ENCODE measurements at regions not wholly inside any gene's neighbourhood (a gene's known extent, or its start where the extent isn't known, plus 50 kb on each side); places are given as distances from the start of the nearest gene placed in this dataset.

GRCh38 chr6:120894077-120894476 lies 440.2 kb downstream of the TBC1D32 start:
- Histone ChIP-seq H3K4me3 (ENCODE audit: low read length) (no peak overlapping the region), H3K27ac (ENCODE audit: low read length) (no peak overlapping the region), H4K20me1 (ENCODE audit: insufficient read depth, low read length) (no peaks in the 10 kb centered on the region), H3K27me3 (ENCODE audit: low read depth, low read length) (no peaks in the 10 kb centered on the region), H3K9me3 (ENCODE audit: insufficient read depth, low read length) (no peaks in the 10 kb centered on the region), H3K4me1 (ENCODE audit: low read length) (peaks cover 7% of the 10 kb centered on the region), H2AFZ (ENCODE audit: low read depth, low read length) (no peak overlapping the region; the same call in 1 of the 2 replicates), H3K36me3 (replicated peaks; ENCODE audit: low read depth, low read length) (no peaks in the 10 kb centered on the region), H3K79me2 (ENCODE audit: low read length) (no peaks in the 10 kb centered on the region), H3K4me2 (ENCODE audit: low read length) (no peak overlapping the region; the same call in 1 of the 2 replicates), H3K9ac (ENCODE audit: low read length) (no peak overlapping the region)
- no peak for TF ChIP-seq EZH2phosphoT487 (IDR thresholded peaks at IDR 0.05; ENCODE audit: low read depth)
- TF ChIP-seq, protein P1, sequence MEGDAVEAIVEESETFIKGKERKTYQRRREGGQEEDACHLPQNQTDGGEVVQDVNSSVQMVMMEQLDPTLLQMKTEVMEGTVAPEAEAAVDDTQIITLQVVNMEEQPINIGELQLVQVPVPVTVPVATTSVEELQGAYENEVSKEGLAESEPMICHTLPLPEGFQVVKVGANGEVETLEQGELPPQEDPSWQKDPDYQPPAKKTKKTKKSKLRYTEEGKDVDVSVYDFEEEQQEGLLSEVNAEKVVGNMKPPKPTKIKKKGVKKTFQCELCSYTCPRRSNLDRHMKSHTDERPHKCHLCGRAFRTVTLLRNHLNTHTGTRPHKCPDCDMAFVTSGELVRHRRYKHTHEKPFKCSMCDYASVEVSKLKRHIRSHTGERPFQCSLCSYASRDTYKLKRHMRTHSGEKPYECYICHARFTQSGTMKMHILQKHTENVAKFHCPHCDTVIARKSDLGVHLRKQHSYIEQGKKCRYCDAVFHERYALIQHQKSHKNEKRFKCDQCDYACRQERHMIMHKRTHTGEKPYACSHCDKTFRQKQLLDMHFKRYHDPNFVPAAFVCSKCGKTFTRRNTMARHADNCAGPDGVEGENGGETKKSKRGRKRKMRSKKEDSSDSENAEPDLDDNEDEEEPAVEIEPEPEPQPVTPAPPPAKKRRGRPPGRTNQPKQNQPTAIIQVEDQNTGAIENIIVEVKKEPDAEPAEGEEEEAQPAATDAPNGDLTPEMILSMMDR (IDR thresholded peaks at IDR 0.05; ENCODE audit: low read depth, low read length) = no peak

- Histone ChIP-seq H3K9me3 (ENCODE audit: insufficient read depth, low read length) (no peaks in the 10 kb centered on the region), H3K79me2 (ENCODE audit: low read length) (no peaks in the 10 kb centered on the region), H3K4me3 (ENCODE audit: low read length) (no peak overlapping the region), H3K27ac (ENCODE audit: low read length) (no peak overlapping the region), H3K9ac (ENCODE audit: low read length) (no peak overlapping the region), H2AFZ (ENCODE audit: low read depth, low read length) (no peak overlapping the region), H3K4me1 (ENCODE audit: low read length) (peaks cover 18% of the 10 kb centered on the region), H4K20me1 (ENCODE audit: insufficient read depth, low read length) (no peaks in the 10 kb centered on the region), H3K27me3 (ENCODE audit: low read depth, low read length) (no peaks in the 10 kb centered on the region), H3K36me3 (replicated peaks; ENCODE audit: low read depth, low read length) (no peaks in the 10 kb centered on the region), H3K4me2 (ENCODE audit: low read length) (peak overlapping the region; percentile 54)
- TF ChIP-seq EZH2phosphoT487 (IDR thresholded peaks at IDR 0.05; ENCODE audit: low read depth) = no peak
- TF ChIP-seq, protein P1 (IDR thresholded peaks at IDR 0.05; ENCODE audit: low read depth, low read length) = no peak
These were observed 457.3 kb downstream of the TBC1D32 start for GRCh38 chr6:120876931-120877330.

DNA sequence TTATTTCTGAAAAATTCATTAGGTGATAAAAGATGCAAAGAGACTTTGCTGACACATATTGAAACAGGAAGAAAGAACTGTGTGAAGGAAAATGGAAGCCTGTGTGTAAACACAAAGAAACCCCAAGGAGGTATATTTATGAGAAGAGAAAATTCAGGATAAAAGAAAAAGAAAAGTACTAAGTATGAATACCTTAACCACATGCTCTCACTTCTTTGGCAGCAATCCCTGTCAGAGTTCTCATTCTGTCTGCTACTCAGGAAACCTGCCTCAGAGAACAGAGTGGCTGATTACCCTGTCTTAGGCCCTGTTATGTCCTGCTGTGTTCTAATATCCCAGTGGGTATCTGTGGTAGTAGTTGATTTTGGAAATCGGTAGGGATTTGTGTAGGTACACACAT lies 457.9 kb downstream of the TBC1D32 start:
- Histone ChIP-seq H3K9me3 (ENCODE audit: insufficient read depth, low read length) (no peaks in the 10 kb centered on the region), H3K9ac (ENCODE audit: low read length) (no peak overlapping the region), H2AFZ (ENCODE audit: low read depth, low read length) (no peak overlapping the region), H3K4me2 (ENCODE audit: low read length) (peak overlapping the region; percentile 54), H3K79me2 (ENCODE audit: low read length) (no peaks in the 10 kb centered on the region), H3K27ac (ENCODE audit: low read length) (peak overlapping the region; percentile 63; the same call in 1 of the 2 replicates), H4K20me1 (ENCODE audit: insufficient read depth, low read length) (no peaks in the 10 kb centered on the region), H3K27me3 (ENCODE audit: low read depth, low read length) (no peaks in the 10 kb centered on the region), H3K4me1 (ENCODE audit: low read length) (peaks cover 18% of the 10 kb centered on the region), H3K4me3 (ENCODE audit: low read length) (no peak overlapping the region), H3K36me3 (replicated peaks; ENCODE audit: low read depth, low read length) (no peaks in the 10 kb centered on the region)
- TF ChIP-seq, protein P1 (IDR thresholded peaks at IDR 0.05; ENCODE audit: low read depth, low read length) = no peak
- TF ChIP-seq EZH2phosphoT487 (IDR thresholded peaks at IDR 0.05; ENCODE audit: low read depth) = no peak

GRCh38 chr6:120875900-120876299 lies 458.4 kb downstream of the TBC1D32 start:
- no peaks in the 10 kb centered on the region for H3K79me2 ChIP-seq (ENCODE audit: low read length)
- H3K4me1 ChIP-seq (ENCODE audit: low read length) = peaks cover 18% of the 10 kb centered on the region
- H3K4me2 ChIP-seq (ENCODE audit: low read length) = peak overlapping the region; percentile 54
- H2AFZ ChIP-seq (ENCODE audit: low read depth, low read length) = no peak overlapping the region
- 0 out of 2 replicates have a peak overlapping the region, but pooled peaks have one; percentile 26 for H3K4me3 ChIP-seq (ENCODE audit: low read length)
- peak overlapping the region; percentile 63 for H3K27ac ChIP-seq (ENCODE audit: low read length)
- TF ChIP-seq EZH2phosphoT487 (IDR thresholded peaks at IDR 0.05; ENCODE audit: low read depth) = no peak
- TF ChIP-seq, protein P1 (IDR thresholded peaks at IDR 0.05; ENCODE audit: low read depth, low read length) = no peak
- H3K27me3 ChIP-seq (ENCODE audit: low read depth, low read length) = no peaks in the 10 kb centered on the region
- H3K9ac ChIP-seq (ENCODE audit: low read length) = no peak overlapping the region
- H4K20me1 ChIP-seq (ENCODE audit: insufficient read depth, low read length) = no peaks in the 10 kb centered on the region
- H3K36me3 ChIP-seq (replicated peaks; ENCODE audit: low read depth, low read length) = no peaks in the 10 kb centered on the region
- no peaks in the 10 kb centered on the region for H3K9me3 ChIP-seq (ENCODE audit: insufficient read depth, low read length)
